ENCODE measurements at regions not wholly inside any gene's neighbourhood (a gene's known extent, or its start where the extent isn't known, plus 50 kb on each side); places are given as distances from the start of the nearest gene placed in this dataset.

DNA sequence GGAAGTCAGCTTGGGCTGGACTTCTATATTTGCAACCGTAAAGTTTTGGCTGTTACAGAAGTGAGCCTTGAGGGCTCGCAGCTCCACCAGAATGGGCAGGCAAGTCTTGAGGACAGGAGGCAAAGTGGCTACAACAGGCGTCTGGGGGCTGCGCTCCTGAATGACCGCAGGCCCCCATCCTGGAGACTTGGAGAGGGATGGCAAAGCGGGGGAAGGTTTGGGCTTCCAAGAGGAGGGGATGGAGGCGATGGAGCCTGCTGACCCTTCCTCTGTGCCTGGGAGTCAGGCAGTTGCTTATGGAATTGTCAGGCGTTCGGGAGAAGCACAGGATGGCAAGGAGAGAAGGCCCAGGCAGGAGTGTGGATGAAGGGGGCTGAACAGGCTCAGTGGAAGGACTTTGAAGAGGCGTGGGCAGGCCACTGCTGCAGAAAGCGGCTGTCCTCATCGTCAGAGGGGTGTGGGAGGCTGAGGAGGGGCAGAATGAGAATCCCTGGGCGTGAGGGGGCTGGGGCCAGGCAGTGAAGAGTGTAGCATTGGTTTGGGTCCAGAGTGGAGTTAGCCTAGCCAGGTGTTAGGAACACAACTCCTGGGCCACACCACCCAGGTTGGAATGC lies 72.3 kb downstream of the INHBB start:
- Mint-ChIP-seq H3K36me3 (ENCODE audit: low read depth) (no peaks in the 10 kb centered on the region), H3K4me3 (no peak overlapping the region), H3K27ac (no peak overlapping the region), H3K9me3 (no peaks in the 10 kb centered on the region), H3K4me1 (ENCODE audit: low read depth) (no peaks in the 10 kb centered on the region), H3K27me3 (peaks cover 29% of the 10 kb centered on the region)
- ChIA-PET POLR2A (no interaction called here), CTCF (no interaction called here)
- Histone ChIP-seq H3K36me3 (ENCODE audit: insufficient read depth, low read length) (no peaks in the 10 kb centered on the region), H3K4me1 (ENCODE audit: insufficient read depth, low read length) (no peaks in the 10 kb centered on the region), H3K27me3 (ENCODE audit: control insufficient read depth in 1 of 2, insufficient read depth in 2 of 2, low read length in 2 of 2) (peaks cover 0 to 2% of the 10 kb centered on the region in 2 experiments), H3K4me3 (ENCODE audit: low read length) (no peak overlapping the region), H3K27ac (ENCODE audit: low read depth in 1 of 2, low read length in 2 of 2) (no peak overlapping the region), H3K9me3 (ENCODE audit: control insufficient read depth in 1 of 2, insufficient read depth in 1 of 2, low read length in 2 of 2) (no peaks in the 10 kb centered on the region)
- DNase-seq (no peak), ATAC-seq (ENCODE audit: poor library complexity) (no peak)
- intact Hi-C loops (cut with DNase I, micrococcal nuclease), result no loop called here
- TF ChIP-seq, protein P1, sequence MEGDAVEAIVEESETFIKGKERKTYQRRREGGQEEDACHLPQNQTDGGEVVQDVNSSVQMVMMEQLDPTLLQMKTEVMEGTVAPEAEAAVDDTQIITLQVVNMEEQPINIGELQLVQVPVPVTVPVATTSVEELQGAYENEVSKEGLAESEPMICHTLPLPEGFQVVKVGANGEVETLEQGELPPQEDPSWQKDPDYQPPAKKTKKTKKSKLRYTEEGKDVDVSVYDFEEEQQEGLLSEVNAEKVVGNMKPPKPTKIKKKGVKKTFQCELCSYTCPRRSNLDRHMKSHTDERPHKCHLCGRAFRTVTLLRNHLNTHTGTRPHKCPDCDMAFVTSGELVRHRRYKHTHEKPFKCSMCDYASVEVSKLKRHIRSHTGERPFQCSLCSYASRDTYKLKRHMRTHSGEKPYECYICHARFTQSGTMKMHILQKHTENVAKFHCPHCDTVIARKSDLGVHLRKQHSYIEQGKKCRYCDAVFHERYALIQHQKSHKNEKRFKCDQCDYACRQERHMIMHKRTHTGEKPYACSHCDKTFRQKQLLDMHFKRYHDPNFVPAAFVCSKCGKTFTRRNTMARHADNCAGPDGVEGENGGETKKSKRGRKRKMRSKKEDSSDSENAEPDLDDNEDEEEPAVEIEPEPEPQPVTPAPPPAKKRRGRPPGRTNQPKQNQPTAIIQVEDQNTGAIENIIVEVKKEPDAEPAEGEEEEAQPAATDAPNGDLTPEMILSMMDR (IDR thresholded peaks at IDR 0.05), result no peak

DNA sequence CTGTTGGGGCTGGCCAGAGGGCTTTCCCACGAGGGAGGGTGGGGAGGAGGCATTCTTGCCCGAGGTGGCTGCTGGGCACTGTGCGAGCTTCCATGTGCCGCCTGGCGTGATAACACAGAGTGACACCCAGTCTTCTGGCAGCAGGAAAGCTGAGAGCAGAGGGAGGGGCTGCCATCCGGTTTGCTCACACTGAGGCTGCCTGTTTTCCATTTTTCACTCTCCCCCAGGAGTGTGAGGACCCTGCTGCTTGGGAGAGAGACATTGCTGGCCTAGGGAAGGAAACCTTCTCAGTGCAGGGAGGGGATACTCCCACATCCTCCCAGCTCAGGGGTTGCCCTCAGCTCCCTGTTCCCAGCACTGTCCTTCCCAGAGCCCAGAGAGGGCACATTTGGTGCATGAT lies 73.1 kb downstream of the INHBB start:
- Mint-ChIP-seq H3K4me1 (ENCODE audit: low read depth) (no peaks in the 10 kb centered on the region), H3K4me3 (no peak overlapping the region), H3K27me3 (peaks cover 26% of the 10 kb centered on the region), H3K9me3 (no peaks in the 10 kb centered on the region), H3K27ac (no peak overlapping the region), H3K36me3 (ENCODE audit: low read depth) (no peaks in the 10 kb centered on the region)
- TF ChIP-seq, protein P1 (IDR thresholded peaks at IDR 0.05), result no peak
- DNase-seq (no peak), ATAC-seq (ENCODE audit: poor library complexity) (no peak)
- no peaks in the 10 kb centered on the region for H3K36me3 ChIP-seq (ENCODE audit: insufficient read depth, low read length)
- no peaks in the 10 kb centered on the region for H3K9me3 ChIP-seq (ENCODE audit: control insufficient read depth in 1 of 2, insufficient read depth in 1 of 2, low read length in 2 of 2)
- H3K4me1 ChIP-seq (ENCODE audit: insufficient read depth, low read length), result no peaks in the 10 kb centered on the region
- ChIA-PET CTCF (no interaction called here), POLR2A (no interaction called here)
- intact Hi-C loops (cut with DNase I, micrococcal nuclease), result no loop called here
- H3K27ac ChIP-seq (ENCODE audit: low read depth in 1 of 2, low read length in 2 of 2), result no peak overlapping the region
- peaks cover 0 to 2% of the 10 kb centered on the region in 2 experiments for H3K27me3 ChIP-seq (ENCODE audit: control insufficient read depth in 1 of 2, insufficient read depth in 2 of 2, low read length in 2 of 2)
- no peak overlapping the region for H3K4me3 ChIP-seq (ENCODE audit: low read length)

DNA sequence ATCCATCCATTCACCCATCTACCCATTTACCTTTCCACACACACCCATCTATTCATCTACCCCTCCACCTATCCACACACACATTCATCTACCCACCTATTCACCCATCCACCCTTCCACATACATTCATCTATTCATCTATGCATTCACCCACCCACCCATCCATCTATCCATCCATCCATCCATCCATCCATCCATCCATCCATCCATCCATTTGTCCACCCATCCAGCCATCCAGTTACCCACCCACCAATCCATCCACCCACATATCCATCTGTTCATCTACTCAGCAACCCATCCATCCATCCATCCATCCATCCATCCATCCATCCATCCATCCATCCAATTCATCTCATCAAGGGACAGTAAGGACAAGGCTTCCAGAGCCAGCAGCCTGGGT lies 74.0 kb downstream of the INHBB start:
- no peak overlapping the region for H3K27ac Mint-ChIP-seq
- H3K4me1 Mint-ChIP-seq (ENCODE audit: low read depth), result no peaks in the 10 kb centered on the region
- H3K9me3 Mint-ChIP-seq, result no peaks in the 10 kb centered on the region
- H3K27me3 ChIP-seq (ENCODE audit: control insufficient read depth in 1 of 2, insufficient read depth in 2 of 2, low read length in 2 of 2), result peaks cover 0 to 2% of the 10 kb centered on the region in 2 experiments
- POLR2A ChIA-PET, result no interaction called here
- intact Hi-C loops (cut with DNase I, micrococcal nuclease), result no loop called here
- no peak overlapping the region for H3K4me3 ChIP-seq (ENCODE audit: low read length)
- no peaks in the 10 kb centered on the region for H3K36me3 Mint-ChIP-seq (ENCODE audit: low read depth)
- no peaks in the 10 kb centered on the region for H3K9me3 ChIP-seq (ENCODE audit: control insufficient read depth in 1 of 2, insufficient read depth in 1 of 2, low read length in 2 of 2)
- peaks cover 22% of the 10 kb centered on the region for H3K27me3 Mint-ChIP-seq
- CTCF ChIA-PET, result no interaction called here
- no peak overlapping the region for H3K27ac ChIP-seq (ENCODE audit: low read depth in 1 of 2, low read length in 2 of 2)
- no peaks in the 10 kb centered on the region for H3K4me1 ChIP-seq (ENCODE audit: insufficient read depth, low read length)
- TF ChIP-seq, protein P1 (IDR thresholded peaks at IDR 0.05), result no peak
- H3K4me3 Mint-ChIP-seq, result no peak overlapping the region
- no peak for DNase-seq
- no peaks in the 10 kb centered on the region for H3K36me3 ChIP-seq (ENCODE audit: insufficient read depth, low read length)
- no peak for ATAC-seq (ENCODE audit: poor library complexity)
